Hematopoietic multipotent progenitor cell treated with erythropoietin and hydrocortisone succinate and interleukin-3 and kit ligand, for 4 days (in vitro differentiated cells): ENCODE measurements at regions not wholly inside any gene's neighbourhood (a gene's known extent, or its start where the extent isn't known, plus 50 kb on each side); places are given as distances from the start of the nearest gene placed in this dataset.

ENCODE experiments used
- DNase-seq: peaks from one replicate; pipeline ENCODE4 v3.0.0-alpha.2; 2015

GRCh38 chr1:25034736-25035522, 104.9 kb upstream of the RUNX3 start:
- DNase-seq: no peak

GRCh38 chr1:25033828-25034705, 104.0 kb upstream of the RUNX3 start:
- DNase-seq: peak; percentile 95

GRCh38 chr1:25033030-25033827, 103.2 kb upstream of the RUNX3 start:
- no peak for DNase-seq

- DNase-seq: peak; percentile 63
These were observed 102.0 kb upstream of the RUNX3 start for GRCh38 chr1:25031966-25032667.

- no peak for DNase-seq
These were observed 101.5 kb upstream of the RUNX3 start for GRCh38 chr1:25031601-25031965.

GRCh38 chr1:25030674-25031589, 100.9 kb upstream of the RUNX3 start:
- DNase-seq: peak; percentile 52

- no peak for DNase-seq
These were observed 99.9 kb upstream of the RUNX3 start for GRCh38 chr1:25030012-25030411.

- no peak for DNase-seq
These were observed 99.0 kb upstream of the RUNX3 start for GRCh38 chr1:25028907-25029599.

- DNase-seq: no peak
These were observed 98.5 kb upstream of the RUNX3 start for GRCh38 chr1:25028587-25028906.

GRCh38 chr1:25027822-25028586, 97.9 kb upstream of the RUNX3 start:
- no peak for DNase-seq

GRCh38 chr1:25026730-25027450, 96.8 kb upstream of the RUNX3 start:
- no peak for DNase-seq

GRCh38 chr1:25026304-25026703, 96.2 kb upstream of the RUNX3 start:
- DNase-seq: no peak

- peak; percentile 50 for DNase-seq
These were observed 94.7 kb upstream of the RUNX3 start for GRCh38 chr1:25024615-25025350.

GRCh38 chr1:25023826-25024225, 93.8 kb upstream of the RUNX3 start:
- DNase-seq: no peak

GRCh38 chr1:25023190-25023578, 93.1 kb upstream of the RUNX3 start:
- DNase-seq: no peak

- peak; percentile 95 for DNase-seq
These were observed 92.5 kb upstream of the RUNX3 start for GRCh38 chr1:25022361-25023189.

- no peak for DNase-seq
These were observed 91.6 kb upstream of the RUNX3 start for GRCh38 chr1:25021591-25022215.
